MM.1S (cell line): ENCODE measurements at regions not wholly inside any gene's neighbourhood (a gene's known extent, or its start where the extent isn't known, plus 50 kb on each side); places are given as distances from the start of the nearest gene placed in this dataset.
"Not testable (repeated sequence)": the region's sequence is repeated elsewhere in the genome, so short reads cannot be mapped to it uniquely, and the experiment has no call there.

Experiments used
- DNase-seq: peaks from one replicate; pipeline ENCODE4 v3.0.0-alpha.2; 2015
- H2AFZ ChIP-seq: fragments of 300-600 bp; sonication (generic); 2 replicates; pipeline ENCODE4 v1.6.0; 2016; ENCODE audit warnings: antibody characterized with exemption, low read length
- H3F3A ChIP-seq: fragments of 300-600 bp; sonication (generic); 2 replicates; pipeline ENCODE4 v1.6.1; 2016; ENCODE audit warnings: mild to moderate bottlenecking, antibody characterized with exemption, low read length, moderate library complexity, mixed read lengths; ENCODE audit not compliant: insufficient read depth
- H3K27ac ChIP-seq: fragments of 300-600 bp; sonication (generic); 2 replicates; pipeline ENCODE4 v1.5.1; 2016; ENCODE audit warnings: mild to moderate bottlenecking, low read length
- H3K27me3 ChIP-seq: fragments of 300-600 bp; sonication (generic); replicated peaks from 2 replicates; pipeline ENCODE4 v1.6.0; 2016; ENCODE audit warnings: low read length; ENCODE audit not compliant: insufficient read depth
- H3K36me3 ChIP-seq: fragments of 300-600 bp; sonication (generic); replicated peaks from 2 replicates; pipeline ENCODE4 v1.6.1; 2016; ENCODE audit warnings: mild to moderate bottlenecking, low read length, mixed read lengths; ENCODE audit not compliant: insufficient read depth
- H3K4me1 ChIP-seq: fragments of 300-600 bp; sonication (generic); 2 replicates; pipeline ENCODE4 v1.6.1; 2016; ENCODE audit warnings: low read length, mixed read lengths
- H3K4me2 ChIP-seq: fragments of 300-600 bp; sonication (generic); 2 replicates; pipeline ENCODE4 v1.6.0; 2016; ENCODE audit warnings: low read depth, low read length
- H3K4me3 ChIP-seq: fragments of 300-600 bp; sonication (generic); 2 replicates; pipeline ENCODE4 v1.5.1; 2016; ENCODE audit warnings: low read length, mixed read lengths
- H3K79me2 ChIP-seq: fragments of 300-600 bp; sonication (generic); 2 replicates; pipeline ENCODE4 v1.6.1; 2016; ENCODE audit warnings: mixed run types, low read length, mixed read lengths
- H3K9ac ChIP-seq: fragments of 300-600 bp; sonication (generic); 2 replicates; pipeline ENCODE4 v1.6.1; 2016; ENCODE audit warnings: low read length, mixed read lengths
- H3K9me2 ChIP-seq: fragments of 300-600 bp; sonication (generic); replicated peaks from 2 replicates; pipeline ENCODE4 v1.6.1; 2016; ENCODE audit warnings: mild to moderate bottlenecking, low read length, mixed read lengths; ENCODE audit not compliant: insufficient read depth
- H3K9me3 ChIP-seq: fragments of 300-600 bp; sonication (generic); replicated peaks from 2 replicates; pipeline ENCODE4 v1.6.1; 2016; ENCODE audit warnings: mild to moderate bottlenecking, low read length, mixed read lengths; ENCODE audit not compliant: insufficient read depth
- H4K20me1 ChIP-seq: fragments of 300-600 bp; sonication (generic); 2 replicates; pipeline ENCODE4 v1.6.1; 2016; ENCODE audit warnings: mild to moderate bottlenecking, low read length, moderate library complexity, mixed read lengths; ENCODE audit not compliant: insufficient read depth
- CTCF ChIP-seq: fragments of 300-600 bp; sonication (generic); IDR thresholded peaks from 2 replicates; pipeline ENCODE4 v1.5.1; 2016; ENCODE audit warnings: antibody characterized with exemption, low read length, mixed read lengths
- EZH2 ChIP-seq: fragments of 300-600 bp; sonication (generic); optimal IDR thresholded peaks from 2 replicates; pipeline ENCODE3; 2017; ENCODE audit warnings: low read depth, mild to moderate bottlenecking, antibody characterized with exemption, low read length, mixed read lengths
- EZH2phosphoT487 ChIP-seq: fragments of 300-600 bp; sonication (generic); IDR thresholded peaks from 2 replicates; pipeline ENCODE4 v1.6.1; 2018; ENCODE audit warnings: antibody characterized with exemption, low read length

DNA sequence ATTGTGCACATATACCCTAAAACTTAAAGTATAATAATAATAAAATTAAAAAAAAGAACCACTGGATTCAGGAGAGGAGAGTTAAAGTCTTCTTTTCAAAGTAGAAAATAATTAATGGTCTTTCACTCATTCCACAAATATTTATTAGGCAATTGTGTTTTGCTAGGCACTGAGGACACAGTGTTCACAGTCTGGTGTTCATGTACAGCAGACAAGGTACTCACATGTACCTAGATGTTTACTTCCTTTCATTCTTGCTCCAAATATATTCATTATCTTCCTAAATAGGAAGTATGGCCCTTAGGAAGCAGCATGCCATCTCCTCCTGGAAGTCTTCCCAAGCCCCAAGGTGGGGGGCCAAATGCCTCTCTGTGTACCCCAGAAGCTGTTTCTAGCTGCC, 265.0 kb downstream of the NPHP4 start:
- TF ChIP-seq EZH2: no peak
- no peak for TF ChIP-seq EZH2phosphoT487
- no peak for TF ChIP-seq CTCF
- H3K36me3 ChIP-seq: no peaks in the 10 kb centered on the region
- peaks cover 86% of the 10 kb centered on the region for H3K27me3 ChIP-seq
- H3K9ac ChIP-seq: no peak overlapping the region
- H3K9me2 ChIP-seq: no peaks in the 10 kb centered on the region
- no peaks in the 10 kb centered on the region for H3F3A ChIP-seq
- no peak for DNase-seq
- H3K79me2 ChIP-seq: no peaks in the 10 kb centered on the region
- H4K20me1 ChIP-seq: no peaks in the 10 kb centered on the region
- no peak overlapping the region for H3K4me2 ChIP-seq
- no peak overlapping the region for H2AFZ ChIP-seq
- no peak overlapping the region for H3K27ac ChIP-seq
- no peak overlapping the region for H3K4me3 ChIP-seq
- H3K4me1 ChIP-seq: no peaks in the 10 kb centered on the region
- H3K9me3 ChIP-seq: no peaks in the 10 kb centered on the region

GRCh38 chr1:5726586-5727184, 265.5 kb downstream of the NPHP4 start:
- peaks cover 85% of the 10 kb centered on the region for H3K27me3 ChIP-seq
- not testable (repeated sequence) for H3K27ac ChIP-seq

GRCh38 chr1:5725855-5726585, 266.2 kb downstream of the NPHP4 start:
- Histone ChIP-seq H3K4me2 (no peak overlapping the region), H4K20me1 (no peaks in the 10 kb centered on the region), H3K9ac (no peak overlapping the region), H3K36me3 (no peaks in the 10 kb centered on the region), H2AFZ (no peak overlapping the region), H3K9me2 (no peaks in the 10 kb centered on the region), H3K27ac (no peak overlapping the region), H3K9me3 (no peaks in the 10 kb centered on the region), H3K4me3 (no peak overlapping the region), H3K4me1 (no peaks in the 10 kb centered on the region), H3F3A (no peaks in the 10 kb centered on the region), H3K79me2 (no peaks in the 10 kb centered on the region), H3K27me3 (peaks cover 85% of the 10 kb centered on the region)
- no peak for TF ChIP-seq EZH2
- no peak for TF ChIP-seq EZH2phosphoT487
- no peak for TF ChIP-seq CTCF
- DNase-seq: no peak

More at GRCh38 chr1:5726586-5727184, 265.5 kb downstream of the NPHP4 start:
- H3K9me2 ChIP-seq, H3K9me3 ChIP-seq, H3K9ac ChIP-seq, H3K4me2 ChIP-seq, H3K4me3 ChIP-seq, H4K20me1 ChIP-seq, H3K79me2 ChIP-seq, DNase-seq, H3F3A ChIP-seq, H2AFZ ChIP-seq, H3K4me1 ChIP-seq, H3K36me3 ChIP-seq: not testable (repeated sequence)

DNA sequence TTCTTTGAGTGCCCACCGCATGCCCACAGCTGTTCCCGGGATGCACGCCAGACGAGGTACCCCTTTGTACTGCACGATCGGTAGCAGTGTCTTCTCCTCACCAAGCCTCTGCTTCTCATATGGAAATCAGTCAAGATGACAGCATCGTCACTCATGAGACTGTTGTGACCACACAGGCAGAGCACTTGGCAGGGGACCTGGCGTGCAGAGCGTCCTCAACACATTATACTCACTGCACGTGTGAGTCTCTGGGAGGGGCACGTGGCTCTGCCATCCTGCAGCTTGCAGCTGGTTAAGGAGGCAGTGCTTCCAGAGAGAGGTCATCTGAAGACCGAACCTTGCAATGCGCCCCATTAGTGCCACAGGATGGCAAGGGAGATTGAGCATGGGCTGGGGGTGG, 266.8 kb downstream of the NPHP4 start:
- H3K4me2 ChIP-seq: no peak overlapping the region

More for the DNA sequence above, 266.8 kb downstream of the NPHP4 start:
- no peak for TF ChIP-seq EZH2phosphoT487
- TF ChIP-seq CTCF: no peak
- no peak for TF ChIP-seq EZH2
- Histone ChIP-seq H3K9ac (no peak overlapping the region), H3K27ac (no peak overlapping the region), H3K4me3 (no peak overlapping the region), H3K79me2 (no peaks in the 10 kb centered on the region), H3F3A (no peaks in the 10 kb centered on the region), H4K20me1 (no peaks in the 10 kb centered on the region), H3K36me3 (no peaks in the 10 kb centered on the region), H3K27me3 (peaks cover 86% of the 10 kb centered on the region), H2AFZ (no peak overlapping the region), H3K4me1 (no peaks in the 10 kb centered on the region), H3K9me2 (no peaks in the 10 kb centered on the region), H3K9me3 (no peaks in the 10 kb centered on the region)
- DNase-seq: no peak
